ENCODE measurements at regions not wholly inside any gene's neighbourhood (a gene's known extent, or its start where the extent isn't known, plus 50 kb on each side); places are given as distances from the start of the nearest gene placed in this dataset.

- no peak for TF ChIP-seq CTCF (IDR thresholded peaks at IDR 0.05)
- no peak for TF ChIP-seq POLR2A (IDR thresholded peaks at IDR 0.05)
Observed at GRCh38 chr3:31275583-31275982, 257.1 kb upstream of the STT3B start.

Data from breast epithelium (tissue), 3 donors.